RWPE1 (cell line): ENCODE measurements at regions not wholly inside any gene's neighbourhood (a gene's known extent, or its start where the extent isn't known, plus 50 kb on each side); places are given as distances from the start of the nearest gene placed in this dataset.

Experiments used
- CTCF ChIA-PET: fragments of 350-600 bp; sonication (Branson Sonifier 250); formaldehyde crosslinking; extraction: SDS; loops from one replicate; lab custom pipeline; 2021; lab: Yijun Ruan, JAX
- POLR2A ChIA-PET: fragments of 400-600 bp; formaldehyde crosslinking; extraction: SDS; loops from one replicate; lab custom pipeline; 2020; ENCODE audit warnings: antibody characterized with exemption; ENCODE audit not compliant: low non-redundant PET; lab: Yijun Ruan, JAX
- DNase-seq: peaks from one replicate; pipeline ENCODE4 v3.0.0; 2012; ENCODE audit warnings: low spot score
- H3K27ac ChIP-seq: fragments of 450-650 bp; 2 replicates; pipeline ENCODE4 v1.5.1; 2017
- TF ChIP-seq, protein P1 (sequence below): fragments of 450-650 bp; conservative IDR thresholded peaks from 2 replicates; pipeline ENCODE4 v1.5.1; 2017; ENCODE audit warnings: low read depth, mild to moderate bottlenecking

DNA sequence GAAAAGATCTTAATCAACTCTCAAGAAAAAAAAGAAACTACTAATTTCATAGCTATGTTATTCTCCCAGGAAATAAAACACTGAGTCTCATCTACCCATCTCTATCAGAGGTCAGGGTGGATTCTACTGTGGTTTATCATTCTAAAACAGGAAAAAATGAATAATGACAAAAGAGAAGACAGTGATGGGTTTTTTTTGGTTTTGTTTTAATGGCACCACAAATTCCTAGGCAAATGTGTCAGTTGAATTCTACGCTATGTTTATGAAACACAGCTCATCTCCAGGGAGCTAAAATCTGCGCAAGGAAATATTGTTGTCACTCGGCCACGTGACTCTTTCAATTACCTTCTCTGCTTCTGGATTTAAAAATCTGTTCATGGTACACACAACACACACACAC, 393.4 kb upstream of the SORCS1 start:
- TF ChIP-seq, protein P1, sequence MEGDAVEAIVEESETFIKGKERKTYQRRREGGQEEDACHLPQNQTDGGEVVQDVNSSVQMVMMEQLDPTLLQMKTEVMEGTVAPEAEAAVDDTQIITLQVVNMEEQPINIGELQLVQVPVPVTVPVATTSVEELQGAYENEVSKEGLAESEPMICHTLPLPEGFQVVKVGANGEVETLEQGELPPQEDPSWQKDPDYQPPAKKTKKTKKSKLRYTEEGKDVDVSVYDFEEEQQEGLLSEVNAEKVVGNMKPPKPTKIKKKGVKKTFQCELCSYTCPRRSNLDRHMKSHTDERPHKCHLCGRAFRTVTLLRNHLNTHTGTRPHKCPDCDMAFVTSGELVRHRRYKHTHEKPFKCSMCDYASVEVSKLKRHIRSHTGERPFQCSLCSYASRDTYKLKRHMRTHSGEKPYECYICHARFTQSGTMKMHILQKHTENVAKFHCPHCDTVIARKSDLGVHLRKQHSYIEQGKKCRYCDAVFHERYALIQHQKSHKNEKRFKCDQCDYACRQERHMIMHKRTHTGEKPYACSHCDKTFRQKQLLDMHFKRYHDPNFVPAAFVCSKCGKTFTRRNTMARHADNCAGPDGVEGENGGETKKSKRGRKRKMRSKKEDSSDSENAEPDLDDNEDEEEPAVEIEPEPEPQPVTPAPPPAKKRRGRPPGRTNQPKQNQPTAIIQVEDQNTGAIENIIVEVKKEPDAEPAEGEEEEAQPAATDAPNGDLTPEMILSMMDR = no peak
- no peak overlapping the region for H3K27ac ChIP-seq
- CTCF ChIA-PET = interaction anchor here (0.6 kb wide), 1 partner anchor 470 kb away, joined by 3 read pairs; no protein-coding TSS in a partner anchor
- POLR2A ChIA-PET = no interaction called here
- DNase-seq = no peak

DNA sequence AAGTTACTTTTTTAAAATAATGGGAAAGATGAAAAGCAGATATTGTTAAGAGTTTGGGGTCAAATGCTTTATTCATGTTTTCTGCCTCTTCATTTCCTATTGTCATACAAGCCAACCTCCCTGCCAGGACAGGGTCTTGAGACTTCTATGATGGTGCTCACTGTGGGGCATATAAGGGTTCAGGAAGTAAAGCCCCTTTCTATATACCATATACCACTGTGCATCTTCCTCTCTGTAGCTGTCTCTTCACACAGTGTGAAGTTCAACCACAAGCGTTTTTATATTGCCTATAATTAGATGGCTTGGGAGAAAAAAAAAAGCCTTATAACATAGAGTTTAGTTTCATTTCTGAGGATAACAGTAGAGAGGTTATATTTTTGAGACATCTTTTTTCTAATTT, 389.8 kb upstream of the SORCS1 start:
- TF ChIP-seq, protein P1 = no peak
- ChIA-PET POLR2A (no interaction called here), CTCF (no interaction called here)
- no peak for DNase-seq
- H3K27ac ChIP-seq = no peak overlapping the region

DNA sequence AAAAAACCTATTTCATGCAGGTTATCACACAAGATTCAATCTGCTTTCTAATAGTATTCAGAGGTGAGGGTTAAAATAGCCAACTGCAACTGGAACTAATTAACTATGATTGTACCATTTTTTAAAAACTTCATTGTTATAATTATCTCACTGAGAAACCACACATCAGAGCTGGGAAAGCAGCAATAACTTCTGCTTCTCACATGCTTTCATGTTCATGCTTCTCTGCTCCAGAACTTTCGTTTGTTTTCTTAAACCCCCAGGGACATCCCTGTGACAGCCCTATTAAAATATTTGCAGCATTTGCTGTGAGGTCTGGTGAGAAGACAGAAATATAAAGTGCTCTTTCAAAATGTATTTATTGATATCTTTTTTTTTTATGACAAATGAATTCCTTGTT, 389.0 kb upstream of the SORCS1 start:
- no peak for DNase-seq
- H3K27ac ChIP-seq = no peak overlapping the region
- POLR2A ChIA-PET = no interaction called here
- TF ChIP-seq, protein P1 = no peak
- CTCF ChIA-PET = no interaction called here

DNA sequence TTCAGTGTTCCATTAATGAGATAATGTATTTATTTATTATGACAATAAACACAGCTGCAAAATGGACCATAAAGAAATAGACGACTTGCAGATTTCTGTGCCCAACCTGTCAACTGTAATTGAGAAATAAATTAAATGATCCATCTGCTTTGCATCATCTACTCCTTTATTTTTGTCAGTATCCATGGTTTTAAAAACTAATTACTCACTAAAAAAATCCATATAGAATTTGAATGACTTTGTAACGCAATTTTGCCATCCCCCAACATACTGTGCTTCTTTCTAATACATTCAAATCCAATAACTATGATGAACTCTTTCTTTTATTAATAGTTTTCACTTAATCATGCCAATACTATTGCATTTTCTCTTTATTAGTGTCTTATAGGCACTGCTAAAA, 388.5 kb upstream of the SORCS1 start:
- ChIA-PET POLR2A (no interaction called here), CTCF (interaction anchor here (1.4 kb wide), 1 partner anchor 17 kb away, joined by 5 read pairs; no protein-coding TSS in a partner anchor)
- H3K27ac ChIP-seq = no peak overlapping the region
- no peak for DNase-seq
- TF ChIP-seq, protein P1 = no peak

DNA sequence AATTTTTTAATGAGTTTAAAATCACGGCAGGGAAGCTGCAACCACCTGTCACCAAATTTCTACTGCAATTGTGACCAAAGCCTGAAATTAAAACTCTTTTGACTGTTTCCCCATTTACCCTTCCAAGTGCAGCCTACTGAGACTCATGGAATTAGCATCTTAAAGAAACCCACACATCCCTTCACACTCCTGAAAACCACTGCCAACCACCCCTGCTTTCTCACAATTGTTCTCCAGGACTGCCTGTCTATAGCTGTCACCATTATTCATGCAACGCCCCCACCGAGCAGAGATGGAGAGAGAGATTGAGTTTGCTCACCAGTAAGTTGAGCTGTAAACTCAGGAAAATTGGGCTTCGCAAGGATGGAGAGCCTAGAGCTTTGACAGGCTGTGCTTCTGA, 383.8 kb upstream of the SORCS1 start:
- no peak overlapping the region for H3K27ac ChIP-seq
- TF ChIP-seq, protein P1 = no peak
- ChIA-PET CTCF (interaction anchor here (0.6 kb wide), 1 partner anchor 1064 kb away, joined by 3 read pairs; no protein-coding TSS in a partner anchor), POLR2A (no interaction called here)
- no peak for DNase-seq

DNA sequence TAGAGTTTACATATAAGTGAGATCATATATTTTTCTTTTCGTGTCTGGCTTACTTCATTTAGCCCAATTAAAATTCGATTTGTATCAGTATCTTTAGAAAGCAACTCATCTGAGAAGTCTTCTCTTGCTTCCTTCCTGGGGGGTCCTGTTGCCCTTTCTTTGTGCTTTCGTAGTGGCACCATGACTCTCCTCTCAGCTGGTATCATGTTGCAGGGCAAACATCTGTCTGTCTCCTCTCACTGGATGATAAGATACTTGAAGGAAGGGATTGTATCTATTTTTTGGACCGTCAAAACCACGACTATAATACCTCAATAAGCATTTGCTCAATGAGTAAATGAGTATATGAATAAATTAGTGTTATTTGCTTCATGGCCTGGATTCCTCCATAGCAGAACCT, 382.5 kb upstream of the SORCS1 start:
- ChIA-PET CTCF (no interaction called here), POLR2A (no interaction called here)
- H3K27ac ChIP-seq = no peak overlapping the region
- TF ChIP-seq, protein P1 = no peak
- no peak for DNase-seq
